Transverse colon (tissue), 4 donors: ENCODE measurements at regions not wholly inside any gene's neighbourhood (a gene's known extent, or its start where the extent isn't known, plus 50 kb on each side); places are given as distances from the start of the nearest gene placed in this dataset.

Experiments used
- EP300 ChIP-seq: sonication (generic); formaldehyde crosslinking; IDR thresholded peaks from one replicate; pipeline ENCODE4 v1.6.1; 2017; ENCODE audit warnings: antibody characterized with exemption, low read depth
- POLR2AphosphoS5 ChIP-seq, 3 donors: sonication (generic); formaldehyde crosslinking; IDR thresholded peaks; one replicate each; pipeline ENCODE4 v1.6.1; 2016; ENCODE audit warnings: antibody characterized with exemption in 3 of 3
- TF ChIP-seq, protein P1 (sequence below), 5 experiments: fragments of 200-600 bp in 3 of 5; fragments of 450-650 bp in 2 of 5; sonication (generic) in 3 of 5; IDR thresholded peaks; 1 replicate in 2 of 5; 2 replicates in 3 of 5; pipeline ENCODE4 v1.5.1; 2016 to 2017; ENCODE audit warnings: antibody characterized with exemption in 5 of 5, inconsistent platforms in 3 of 5, mild to moderate bottlenecking in 2 of 5, moderate library complexity in 1 of 5

DNA sequence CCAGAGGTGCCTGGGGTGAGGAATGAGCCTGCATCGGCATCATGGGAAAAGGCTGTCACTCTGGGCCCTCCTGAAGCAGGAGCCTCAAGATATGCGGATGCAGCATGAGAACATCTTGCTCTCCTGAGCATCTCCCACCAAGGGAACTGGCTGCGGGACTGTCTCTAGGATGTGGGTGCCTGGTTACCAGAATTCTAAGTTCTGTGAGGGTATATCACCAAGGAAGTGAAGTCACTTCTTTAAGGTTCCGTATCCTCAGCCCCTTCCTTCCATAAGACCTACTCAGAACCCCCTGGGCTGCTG lies 86.9 kb downstream of the GGTLC2 start:
- TF ChIP-seq EP300 = no peak
- TF ChIP-seq, protein P1, sequence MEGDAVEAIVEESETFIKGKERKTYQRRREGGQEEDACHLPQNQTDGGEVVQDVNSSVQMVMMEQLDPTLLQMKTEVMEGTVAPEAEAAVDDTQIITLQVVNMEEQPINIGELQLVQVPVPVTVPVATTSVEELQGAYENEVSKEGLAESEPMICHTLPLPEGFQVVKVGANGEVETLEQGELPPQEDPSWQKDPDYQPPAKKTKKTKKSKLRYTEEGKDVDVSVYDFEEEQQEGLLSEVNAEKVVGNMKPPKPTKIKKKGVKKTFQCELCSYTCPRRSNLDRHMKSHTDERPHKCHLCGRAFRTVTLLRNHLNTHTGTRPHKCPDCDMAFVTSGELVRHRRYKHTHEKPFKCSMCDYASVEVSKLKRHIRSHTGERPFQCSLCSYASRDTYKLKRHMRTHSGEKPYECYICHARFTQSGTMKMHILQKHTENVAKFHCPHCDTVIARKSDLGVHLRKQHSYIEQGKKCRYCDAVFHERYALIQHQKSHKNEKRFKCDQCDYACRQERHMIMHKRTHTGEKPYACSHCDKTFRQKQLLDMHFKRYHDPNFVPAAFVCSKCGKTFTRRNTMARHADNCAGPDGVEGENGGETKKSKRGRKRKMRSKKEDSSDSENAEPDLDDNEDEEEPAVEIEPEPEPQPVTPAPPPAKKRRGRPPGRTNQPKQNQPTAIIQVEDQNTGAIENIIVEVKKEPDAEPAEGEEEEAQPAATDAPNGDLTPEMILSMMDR (IDR thresholded peaks at IDR 0.05) = no peak
- TF ChIP-seq POLR2AphosphoS5 (IDR thresholded peaks at IDR 0.05) = no peak
